GM11168 (cell line): ENCODE measurements at regions not wholly inside any gene's neighbourhood (a gene's known extent, or its start where the extent isn't known, plus 50 kb on each side); places are given as distances from the start of the nearest gene placed in this dataset.

Source experiments
- in situ Hi-C: fragments of 300-500 bp; cut with MboI; formaldehyde crosslinking; loops from one replicate; pipeline ENCODE4 v1.12.0; 2022; ENCODE audit warnings: low sequenced_read_pairs; ENCODE audit not compliant: unreplicated experiment

DNA sequence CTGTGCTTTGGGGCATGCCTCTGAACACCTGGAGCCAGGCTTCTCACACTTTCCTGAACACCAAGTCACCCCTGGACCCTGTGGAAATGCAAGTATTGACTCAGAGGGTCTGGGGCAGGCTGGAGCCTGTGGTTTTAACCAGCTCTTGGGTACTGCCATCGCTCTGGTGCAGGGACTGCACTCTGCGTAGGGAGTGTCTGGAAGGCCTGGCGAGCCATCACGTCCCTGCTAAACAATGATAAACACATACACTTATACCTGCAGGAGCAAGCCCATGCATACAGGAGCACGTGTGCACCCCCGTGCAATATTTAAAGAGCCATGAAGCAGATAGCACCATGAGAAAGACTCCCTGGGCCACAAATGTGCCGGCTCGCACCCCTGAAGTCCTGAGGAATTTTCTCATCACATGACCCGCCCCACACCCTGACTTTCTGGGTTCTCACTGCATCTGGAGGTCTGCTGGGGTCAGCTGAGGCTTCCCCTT, 267.7 kb downstream of the GADD45G start:
- in situ Hi-C loops: no loop called here

DNA sequence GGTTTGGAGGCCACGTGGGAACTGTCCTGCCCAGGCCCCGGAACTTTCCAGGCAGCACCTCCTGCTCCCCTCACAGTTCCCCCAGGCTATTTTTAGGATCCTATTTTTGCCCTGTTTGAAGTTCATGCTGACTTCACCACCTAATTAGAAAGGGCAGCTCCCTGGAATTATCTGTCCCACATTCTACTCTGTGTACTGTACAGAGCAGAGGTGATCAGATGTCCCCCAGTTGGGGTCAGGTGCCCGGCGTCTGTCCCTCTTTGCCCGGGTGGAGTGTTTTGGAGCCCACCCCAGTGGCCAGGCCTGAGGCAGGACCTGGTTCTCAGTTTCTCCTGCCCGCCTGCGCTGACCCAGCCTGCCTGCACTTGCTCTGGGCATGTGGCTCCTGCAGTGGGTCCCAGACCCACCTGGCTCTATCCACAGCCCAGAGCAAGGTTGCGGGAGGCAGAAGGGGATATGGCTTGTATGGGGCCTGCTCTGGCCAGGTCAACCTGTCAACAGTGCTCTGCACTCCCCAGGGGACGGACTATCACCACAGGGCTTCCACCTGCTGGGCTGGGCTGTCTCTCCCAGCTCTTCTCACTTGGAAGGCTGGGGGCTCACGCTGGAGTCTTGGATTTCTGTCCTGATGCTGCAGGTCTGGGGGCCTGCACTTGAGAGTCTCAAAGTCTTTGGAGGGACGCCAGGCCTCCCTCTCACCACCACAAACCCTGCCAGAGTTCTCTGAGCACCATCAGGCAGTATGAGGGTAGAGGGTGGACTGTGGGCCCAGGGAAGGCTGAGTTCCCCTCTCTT, 268.3 kb downstream of the GADD45G start:
- in situ Hi-C loops: no loop called here

DNA sequence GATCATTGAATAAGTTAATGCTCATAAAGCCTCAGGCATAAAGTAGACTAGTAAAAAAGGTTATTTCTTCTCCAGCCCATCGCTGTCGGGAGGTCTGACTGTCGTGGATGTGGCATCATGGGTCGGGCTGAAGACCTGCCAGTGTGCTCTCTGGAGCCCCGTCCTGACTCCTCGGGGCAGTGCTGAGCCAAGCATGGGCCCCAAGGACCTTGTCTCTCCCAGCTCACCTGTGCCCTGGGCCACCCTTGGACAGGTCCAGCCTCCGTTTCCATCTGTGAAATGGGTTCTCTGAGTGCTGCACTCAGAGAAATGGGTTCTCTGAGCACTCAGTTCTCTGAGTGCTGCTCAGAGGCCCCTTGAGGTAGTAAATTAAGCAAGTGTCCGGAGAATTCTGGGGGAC, 269.0 kb downstream of the GADD45G start:
- in situ Hi-C loops: no loop called here

DNA sequence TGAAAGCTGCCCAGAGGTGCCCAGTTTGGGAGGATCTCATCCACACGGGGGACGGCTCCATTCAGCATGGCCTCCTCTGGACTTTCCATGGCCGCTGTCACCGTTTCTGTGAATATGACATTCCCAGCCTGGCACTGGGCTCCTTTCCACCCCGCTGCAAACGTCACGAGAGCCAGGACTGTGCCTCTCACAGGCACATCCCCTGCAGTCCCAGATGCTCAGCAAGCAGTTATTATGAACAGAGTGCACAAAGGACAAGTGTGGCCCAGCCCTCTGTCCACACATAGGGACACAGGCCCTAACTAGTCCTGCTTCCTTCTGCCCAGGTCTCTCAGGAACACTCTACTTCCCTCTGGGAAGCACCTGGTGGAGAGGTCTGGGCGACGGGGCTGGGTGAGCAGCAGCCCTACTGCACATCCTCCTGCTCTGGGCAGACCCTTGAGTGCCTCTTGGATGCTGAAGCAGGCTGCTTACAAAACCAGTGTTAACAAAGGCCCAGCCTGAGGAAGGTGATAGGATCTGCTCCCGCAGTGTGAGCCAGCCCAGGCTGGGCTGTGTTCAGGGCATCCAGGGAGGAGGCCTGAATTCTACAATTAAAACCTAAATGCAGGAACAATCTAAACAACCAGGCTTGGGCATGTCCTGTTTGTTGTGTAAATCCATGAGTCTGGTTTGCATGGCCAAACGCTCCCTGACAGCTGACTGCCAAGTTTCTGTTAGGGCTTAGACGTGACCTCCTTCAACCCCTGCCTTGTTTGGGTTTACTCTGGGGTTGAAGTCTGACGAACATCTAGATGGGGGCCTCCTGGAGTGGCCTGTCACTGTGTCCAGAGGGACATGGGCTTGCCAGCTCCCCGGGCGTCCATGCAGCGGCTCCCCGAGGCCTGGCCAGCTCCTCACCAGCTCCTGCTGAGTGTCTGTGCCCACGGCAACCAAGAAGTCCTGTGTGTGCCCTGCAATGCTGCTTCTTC, 269.8 kb downstream of the GADD45G start:
- in situ Hi-C loops: no loop called here

DNA sequence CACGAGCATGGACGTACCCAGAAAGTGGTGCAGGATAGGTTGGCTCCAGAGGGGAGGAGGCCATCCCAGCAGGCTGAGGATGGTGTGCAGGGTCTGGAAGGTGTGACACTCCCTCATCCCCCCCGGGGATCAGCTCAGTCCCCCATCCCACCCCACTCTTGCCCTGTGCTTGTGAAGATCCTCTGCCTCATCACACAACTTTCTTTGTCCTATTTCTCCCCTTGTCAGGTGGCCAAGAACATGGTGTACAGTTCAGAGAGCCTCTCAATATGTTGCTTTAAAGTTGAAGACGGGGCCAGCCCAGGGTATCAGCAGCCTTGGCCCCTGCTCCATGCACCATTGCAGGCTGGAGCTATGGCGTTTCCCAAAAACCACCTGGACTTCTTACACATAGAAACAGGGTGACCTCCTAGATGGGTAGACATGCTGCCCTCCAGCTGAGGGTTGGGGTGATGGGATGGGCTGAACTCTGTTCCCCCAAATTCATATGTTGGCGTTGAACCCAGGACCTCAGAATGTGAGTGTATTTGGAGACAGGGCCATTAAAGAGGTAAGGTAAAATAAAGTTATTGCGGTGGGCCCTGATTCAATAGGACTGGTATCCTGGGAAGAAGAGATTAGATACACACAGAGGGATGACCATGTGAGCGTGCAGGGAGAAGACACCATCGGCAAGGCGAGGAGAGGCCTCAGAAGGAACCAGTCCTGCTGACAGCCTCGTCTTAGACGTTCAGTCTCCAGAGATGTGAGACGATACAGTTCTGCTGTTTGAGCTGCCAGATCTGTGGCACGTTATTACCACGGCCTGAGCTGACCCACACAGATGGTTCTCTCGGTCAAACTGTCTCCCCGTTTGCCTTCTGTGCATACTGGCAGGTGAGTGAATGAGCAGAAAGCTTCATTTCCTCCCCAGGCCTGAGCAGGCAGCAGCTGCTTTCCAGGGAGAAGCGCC, 272.5 kb downstream of the GADD45G start:
- in situ Hi-C loops: no loop called here

DNA sequence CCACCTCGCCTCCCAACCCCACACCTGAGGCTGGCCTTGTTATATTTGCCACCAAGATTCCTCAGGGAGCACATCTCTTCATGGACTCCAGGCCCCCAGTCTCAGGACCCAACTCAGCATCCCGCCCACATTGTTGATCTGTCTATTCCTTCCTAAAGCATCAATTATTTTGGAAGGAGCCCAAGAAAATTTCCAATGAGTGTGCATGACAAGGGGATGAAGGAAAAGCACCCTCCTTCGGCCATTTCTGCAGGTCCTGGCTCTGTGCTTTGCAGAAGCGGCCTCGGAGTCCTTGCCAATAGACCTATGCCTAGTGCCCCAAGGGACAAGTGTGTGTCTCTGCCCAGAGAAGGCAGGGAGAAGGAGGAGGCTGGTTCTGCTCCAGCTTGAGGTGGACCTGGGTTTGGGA, 273.2 kb downstream of the GADD45G start:
- in situ Hi-C loops: no loop called here

DNA sequence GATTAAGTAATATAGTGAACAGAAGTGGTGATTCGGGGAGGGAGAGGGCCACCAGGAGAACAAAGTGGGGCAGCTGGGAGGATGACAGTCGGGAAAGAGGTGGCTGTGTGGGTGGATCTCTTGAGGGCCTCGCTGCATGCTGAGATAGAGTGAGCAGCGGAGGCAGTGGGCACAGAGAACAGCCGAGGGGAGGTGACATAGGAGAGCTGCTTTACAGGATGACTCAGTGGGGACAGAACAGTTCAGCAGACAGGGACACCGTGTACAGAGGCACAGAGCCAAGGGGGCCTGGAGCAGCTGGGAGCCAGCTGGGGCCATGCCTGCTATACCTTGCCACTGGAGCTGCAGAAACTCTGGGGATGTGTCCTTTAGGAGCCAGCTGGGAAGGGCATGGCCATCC, 273.9 kb downstream of the GADD45G start:
- in situ Hi-C loops: no loop called here

DNA sequence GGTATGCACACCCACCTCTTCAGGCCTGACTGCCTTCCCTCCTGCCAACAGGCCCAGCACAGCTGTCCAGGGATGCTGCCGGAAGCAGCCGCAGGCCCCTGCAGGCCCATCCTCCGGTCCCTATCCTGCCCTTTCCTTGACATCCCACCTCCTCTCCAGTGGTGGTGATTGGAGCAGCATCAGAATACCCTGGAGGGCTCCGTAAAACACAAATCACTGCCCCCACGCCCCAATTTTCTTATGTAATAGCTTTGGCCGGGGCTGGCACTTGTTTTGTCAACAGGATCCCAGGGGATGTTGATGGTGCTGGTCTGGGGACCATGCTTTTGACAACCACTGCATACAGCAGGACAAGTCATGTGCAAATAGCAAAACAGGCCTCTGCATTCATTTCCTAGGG, 274.5 kb downstream of the GADD45G start:
- in situ Hi-C loops: no loop called here

DNA sequence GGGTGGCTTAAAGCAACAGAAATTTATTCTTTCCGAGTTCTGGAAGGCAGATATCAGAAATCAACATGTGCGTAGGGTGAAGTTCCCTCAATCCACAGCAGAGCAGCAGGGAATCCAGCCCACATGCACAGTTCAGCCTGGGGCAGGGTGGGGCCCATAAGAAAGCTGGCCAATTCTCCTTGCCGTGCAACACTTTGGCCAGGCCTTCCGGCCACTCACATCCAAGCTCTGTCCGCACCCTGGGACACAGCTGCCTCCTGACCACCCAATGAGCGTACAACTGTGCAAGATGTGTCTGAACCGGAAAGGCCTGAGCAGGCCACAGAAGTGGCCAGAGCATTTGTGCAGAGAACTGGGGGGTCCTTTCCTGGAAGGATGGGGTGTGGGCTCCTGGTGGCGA, 274.9 kb downstream of the GADD45G start:
- in situ Hi-C loops: no loop called here

DNA sequence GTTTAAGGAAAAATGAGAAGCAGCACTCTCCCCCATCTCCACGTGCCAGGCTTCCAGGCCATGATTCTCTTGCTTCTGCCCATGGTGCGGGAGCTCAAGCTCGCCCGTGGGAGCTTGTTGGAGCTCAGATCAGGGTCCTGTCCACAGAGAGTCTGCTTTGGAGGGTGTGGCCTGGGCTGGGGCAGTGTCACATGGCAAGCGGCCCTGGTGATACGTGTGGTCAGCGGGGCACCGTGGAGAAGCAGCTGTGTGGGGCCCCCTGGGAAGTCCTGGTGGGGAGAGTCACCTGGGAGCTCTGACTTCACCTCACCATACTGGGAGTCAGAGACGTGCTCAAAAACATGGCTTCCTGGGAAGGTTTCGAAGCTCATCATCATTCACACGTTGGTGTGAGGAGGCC, 275.3 kb downstream of the GADD45G start:
- in situ Hi-C loops: no loop called here

DNA sequence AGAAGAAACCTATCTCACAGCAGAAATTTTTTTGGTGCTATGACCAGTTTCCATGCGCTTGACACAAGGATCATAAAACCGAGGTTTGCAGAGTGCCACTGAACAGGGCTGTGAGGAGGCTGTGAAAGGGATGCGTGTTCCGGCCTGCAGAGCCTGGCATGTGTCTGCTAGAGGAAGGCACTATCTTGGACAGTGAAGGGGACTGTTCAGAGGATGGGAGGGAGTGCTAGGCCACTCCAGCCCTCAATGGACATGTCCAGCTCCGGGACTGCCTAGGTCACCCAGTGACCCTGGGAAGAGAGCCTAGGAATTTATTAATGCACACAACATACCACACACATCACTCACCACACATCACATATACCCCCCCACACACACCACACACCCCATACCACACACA, 275.9 kb downstream of the GADD45G start:
- in situ Hi-C loops: no loop called here

DNA sequence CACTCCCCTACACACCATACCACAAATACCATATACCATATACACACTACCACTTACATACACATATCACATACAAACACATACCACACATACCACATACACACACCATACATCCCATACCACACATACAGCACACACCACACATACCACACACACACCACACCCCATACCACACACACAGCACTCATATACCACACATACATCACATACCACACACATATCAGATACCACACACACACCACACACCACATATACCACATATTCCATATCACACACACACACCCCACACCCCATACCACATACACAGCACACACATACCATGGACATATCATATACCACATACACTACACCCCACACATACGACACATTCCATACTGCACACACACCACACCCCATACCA, 276.6 kb downstream of the GADD45G start:
- in situ Hi-C loops: no loop called here

DNA sequence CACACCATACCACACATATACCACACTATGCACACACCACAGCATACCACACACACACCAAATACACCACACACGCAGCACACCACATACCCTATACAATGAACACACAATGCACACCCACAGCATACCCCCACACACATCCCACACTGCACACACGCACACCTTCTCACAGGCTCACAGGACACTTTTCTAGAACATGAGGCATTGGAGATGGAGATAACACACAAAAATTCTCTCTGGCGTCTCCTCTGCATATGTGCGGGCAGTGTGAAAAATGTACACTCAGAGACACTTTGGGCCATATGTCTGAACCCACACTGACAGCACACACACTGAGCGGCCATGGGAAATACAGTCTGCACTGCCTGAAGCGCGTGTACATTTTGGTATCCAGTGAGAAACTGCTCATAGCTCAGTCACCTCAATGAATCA, 278.1 kb downstream of the GADD45G start:
- in situ Hi-C loops: no loop called here

DNA sequence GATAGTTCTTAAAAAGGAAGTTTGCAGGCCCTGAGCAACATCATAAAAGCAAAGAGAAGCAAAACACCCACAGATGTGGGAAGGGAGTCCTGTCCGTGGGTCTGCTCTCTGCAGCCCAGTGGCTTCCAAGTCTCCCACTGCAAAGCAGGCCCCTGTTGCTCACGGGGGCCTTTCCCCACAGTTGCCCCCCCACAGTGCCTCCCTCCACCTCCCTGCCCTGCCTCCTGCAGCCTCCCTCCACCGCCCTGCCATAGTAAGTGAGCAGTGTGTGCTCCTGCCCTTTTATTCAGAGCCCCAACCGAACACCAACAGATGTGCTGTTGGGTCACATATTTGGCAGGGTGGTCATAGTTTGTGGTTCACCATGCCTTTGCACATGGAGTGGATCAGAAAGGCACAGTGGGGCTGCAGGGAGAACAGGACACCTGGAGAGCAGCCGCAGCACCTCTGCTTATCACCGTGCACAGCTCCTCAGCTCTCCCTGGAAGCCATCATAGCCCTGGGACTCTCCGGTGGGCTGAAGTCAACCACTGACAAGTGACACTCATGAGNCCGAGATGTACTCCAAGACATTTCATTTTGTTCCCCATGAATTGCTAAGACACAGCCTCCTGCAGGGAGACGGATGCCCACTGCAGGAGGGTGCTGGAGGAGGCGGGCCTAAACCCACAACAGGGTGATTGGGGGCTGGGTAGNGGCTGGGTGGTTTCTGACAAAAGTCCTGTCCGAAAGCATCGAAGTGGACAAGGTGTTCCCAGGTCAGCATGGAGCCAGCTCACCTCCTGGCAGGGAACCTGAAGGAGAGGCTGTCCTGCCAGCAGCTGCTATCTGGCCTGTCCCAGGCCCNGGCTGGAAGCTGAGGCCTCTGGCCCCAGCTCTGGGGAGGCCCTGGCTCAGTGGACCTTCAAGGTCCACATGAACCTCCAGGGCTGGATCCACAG, 278.9 kb downstream of the GADD45G start:
- in situ Hi-C loops: no loop called here

DNA sequence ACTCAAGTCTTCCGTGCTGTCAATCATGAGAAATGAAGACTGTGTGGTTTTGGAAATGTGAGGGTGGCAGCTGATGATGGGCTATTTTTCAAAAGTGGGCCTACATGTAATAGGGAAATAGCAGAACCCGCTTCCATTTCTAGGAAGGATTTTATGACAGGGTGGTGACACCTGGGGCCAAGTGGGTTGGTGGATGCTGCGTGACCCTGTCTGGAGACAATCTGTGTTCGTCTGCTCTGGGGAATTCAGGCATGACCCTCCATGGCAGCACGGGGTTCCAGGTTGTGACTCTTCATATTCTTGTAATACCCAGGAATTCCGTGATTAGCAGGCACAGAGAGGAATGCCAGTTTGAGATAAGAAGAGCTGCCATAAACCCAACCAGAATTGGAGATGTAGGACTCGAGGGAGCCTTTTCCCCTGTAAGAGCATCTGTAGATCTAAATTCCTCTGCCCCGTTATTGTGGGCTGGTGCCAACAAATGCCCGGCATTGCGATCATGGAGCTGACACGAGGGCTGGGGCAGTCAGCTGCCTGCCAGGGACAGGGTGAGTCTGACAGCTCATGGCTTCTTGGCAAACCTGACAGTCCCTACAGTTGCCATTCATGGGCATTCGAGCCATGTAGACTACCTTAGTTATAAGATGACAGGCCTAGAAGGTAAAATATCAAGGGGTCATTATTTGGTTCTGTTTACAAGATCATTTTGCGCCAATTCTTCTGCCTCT, 279.7 kb downstream of the GADD45G start:
- in situ Hi-C loops: no loop called here

DNA sequence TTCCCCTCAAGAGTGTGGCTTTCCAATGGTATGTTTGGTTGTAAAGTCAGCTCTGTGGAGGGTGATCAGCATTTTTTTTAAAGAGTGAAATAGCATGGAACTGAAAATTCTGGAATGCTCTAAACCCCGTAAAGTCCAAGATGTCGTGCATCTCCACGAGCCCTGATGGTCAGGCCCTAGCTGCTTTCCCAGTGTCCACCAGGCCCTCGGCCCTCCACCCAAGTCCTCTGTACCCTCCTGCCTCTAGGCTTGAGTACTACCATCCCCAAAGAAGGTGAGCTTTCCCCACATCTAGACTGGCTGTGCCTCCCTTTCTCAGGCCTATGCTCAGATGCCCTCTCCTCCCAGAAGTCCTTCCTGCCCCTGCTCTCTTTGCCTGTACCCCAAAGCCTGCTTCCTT, 280.3 kb downstream of the GADD45G start:
- in situ Hi-C loops: no loop called here

DNA sequence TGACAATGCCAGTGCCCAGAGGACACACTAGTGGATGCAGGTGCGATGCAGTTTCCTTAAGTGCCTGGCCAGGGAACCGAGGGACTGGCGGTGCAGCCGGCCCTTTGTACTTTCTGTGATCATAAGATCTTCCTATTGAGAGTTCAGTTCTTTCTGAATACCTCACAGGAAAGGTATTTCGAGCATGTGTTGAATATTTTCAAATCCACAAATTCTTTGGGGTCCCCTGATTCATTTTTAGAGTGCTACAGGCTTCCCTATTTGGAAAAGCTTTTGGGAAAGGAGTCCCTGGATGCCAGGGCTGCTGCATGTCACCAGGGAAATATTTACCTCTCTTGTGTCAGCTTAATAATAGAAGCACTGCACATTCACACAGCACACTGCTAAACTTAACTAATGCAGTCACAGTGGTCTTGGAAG, 281.5 kb downstream of the GADD45G start:
- in situ Hi-C loops: no loop called here

DNA sequence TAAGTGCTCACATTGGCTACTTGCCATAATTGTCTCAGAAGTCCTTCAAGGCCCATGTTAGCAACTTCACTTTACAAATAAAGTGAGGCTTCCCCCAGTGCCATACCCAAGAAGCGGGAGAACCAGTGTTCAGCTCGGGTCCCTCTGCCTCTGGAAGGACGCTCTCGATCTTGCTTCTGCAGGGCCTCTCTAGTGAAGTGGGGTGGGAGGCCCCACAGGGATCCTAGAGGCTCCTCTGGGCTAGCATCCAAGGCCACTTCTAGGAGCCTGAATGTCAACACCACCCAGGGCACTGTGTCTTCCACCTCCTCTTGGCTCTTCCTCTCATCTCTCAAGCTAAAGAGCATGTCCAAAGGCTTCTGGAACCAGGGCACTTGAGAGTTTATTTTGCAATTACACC, 282.5 kb downstream of the GADD45G start:
- in situ Hi-C loops: no loop called here
